IgD-negative memory B cell (primary cell): ENCODE measurements at regions not wholly inside any gene's neighbourhood (a gene's known extent, or its start where the extent isn't known, plus 50 kb on each side); places are given as distances from the start of the nearest gene placed in this dataset.

Source experiments
- H3K27ac Mint-ChIP-seq, 3 donors: one replicate each; pipeline ENCODE4 v1.8.0; 2020 to 2022; ENCODE audit warnings: mild to moderate bottlenecking in 3 of 3, mixed read lengths in 3 of 3, moderate library complexity in 1 of 3
- H3K27me3 Mint-ChIP-seq: one replicate; pipeline ENCODE4 v1.8.0; 2021; ENCODE audit warnings: mixed read lengths
- H3K36me3 Mint-ChIP-seq: one replicate; pipeline ENCODE4 v1.8.0; 2020; ENCODE audit warnings: mild to moderate bottlenecking, mixed read lengths
- H3K4me1 Mint-ChIP-seq, 3 donors: one replicate each; pipeline ENCODE4 v1.8.0; 2020 to 2022; ENCODE audit warnings: mixed read lengths in 3 of 3, mild to moderate bottlenecking in 1 of 3
- H3K4me3 Mint-ChIP-seq, 4 donors: one replicate each; pipeline ENCODE4 v1.8.0; 2020 to 2022; ENCODE audit warnings: mild to moderate bottlenecking in 4 of 4, mixed read lengths in 4 of 4, moderate library complexity in 3 of 4
- H3K9me3 Mint-ChIP-seq, 3 donors: one replicate each; pipeline ENCODE4 v1.8.0; 2020 to 2021; ENCODE audit warnings: mixed read lengths in 3 of 3, mild to moderate bottlenecking in 1 of 3

DNA sequence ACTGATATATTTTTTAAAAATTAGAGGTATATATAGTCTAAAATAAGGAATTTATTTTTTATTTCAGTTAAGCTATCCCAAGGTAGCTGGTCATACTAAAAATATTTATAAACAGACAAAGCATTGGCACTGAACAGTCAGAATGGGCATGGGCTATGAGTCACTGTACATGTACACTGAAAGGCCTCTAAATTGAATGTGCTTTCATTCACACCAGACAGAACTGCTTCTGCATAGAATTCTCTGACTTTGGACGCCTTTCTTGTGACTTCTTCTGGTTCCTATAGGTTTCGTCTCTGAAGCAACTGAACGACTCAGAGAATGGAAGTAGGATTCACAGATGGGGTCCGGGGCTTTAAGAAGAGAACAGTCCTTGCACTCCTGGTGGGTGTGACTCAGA is 394.8 kb upstream of the MEF2C start:
- Mint-ChIP-seq H3K36me3 (no peaks in the 10 kb centered on the region), H3K27me3 (no peaks in the 10 kb centered on the region), H3K9me3 (peaks cover 0 to 1% (median 0%) of the 10 kb centered on the region in 3 donors), H3K4me1 (peaks cover 4 to 22% (median 13%) of the 10 kb centered on the region in 3 donors), H3K4me3 (no peak overlapping the region), H3K27ac (no peak overlapping the region)

DNA sequence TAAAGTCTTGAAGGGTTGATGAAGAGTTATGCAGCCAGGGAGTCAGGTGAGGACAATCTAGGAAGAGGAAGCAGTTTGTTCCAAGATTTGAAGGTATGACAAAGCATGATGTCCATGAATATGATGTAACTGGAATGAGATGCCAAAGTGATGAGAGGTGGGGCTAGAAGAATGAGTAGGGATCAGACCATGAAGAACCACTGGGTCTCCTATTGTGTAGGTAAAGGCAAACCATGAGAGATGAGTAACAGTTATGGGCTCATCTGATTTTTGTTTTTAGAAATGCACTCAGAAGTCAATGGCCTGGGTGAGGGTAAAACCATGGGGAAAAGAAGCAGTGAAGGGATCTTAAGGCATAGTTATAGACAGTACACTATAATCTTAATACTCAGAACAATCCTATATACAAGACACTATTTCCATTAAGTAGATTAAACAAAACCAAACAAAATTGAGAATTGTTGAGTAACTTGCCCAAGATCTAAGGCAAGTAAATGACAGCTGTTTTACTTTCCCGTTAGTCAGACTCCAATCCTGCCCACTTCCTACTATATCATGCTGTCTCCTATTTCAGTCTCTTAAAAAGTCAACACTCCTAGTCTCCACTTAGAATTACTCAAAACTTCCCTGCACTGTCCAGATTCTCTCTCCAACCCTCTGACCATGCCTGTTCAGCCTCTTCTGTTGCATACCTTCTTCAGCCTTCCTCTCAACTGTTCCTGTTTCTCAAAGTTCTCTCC is 393.8 kb upstream of the MEF2C start:
- H3K27ac Mint-ChIP-seq = no peak overlapping the region
- peaks cover 12 to 31% (median 18%) of the 10 kb centered on the region in 3 donors for H3K4me1 Mint-ChIP-seq
- H3K36me3 Mint-ChIP-seq = no peaks in the 10 kb centered on the region
- no peaks in the 10 kb centered on the region for H3K27me3 Mint-ChIP-seq
- H3K9me3 Mint-ChIP-seq = peaks cover 0 to 1% (median 0%) of the 10 kb centered on the region in 3 donors
- no peak overlapping the region for H3K4me3 Mint-ChIP-seq

DNA sequence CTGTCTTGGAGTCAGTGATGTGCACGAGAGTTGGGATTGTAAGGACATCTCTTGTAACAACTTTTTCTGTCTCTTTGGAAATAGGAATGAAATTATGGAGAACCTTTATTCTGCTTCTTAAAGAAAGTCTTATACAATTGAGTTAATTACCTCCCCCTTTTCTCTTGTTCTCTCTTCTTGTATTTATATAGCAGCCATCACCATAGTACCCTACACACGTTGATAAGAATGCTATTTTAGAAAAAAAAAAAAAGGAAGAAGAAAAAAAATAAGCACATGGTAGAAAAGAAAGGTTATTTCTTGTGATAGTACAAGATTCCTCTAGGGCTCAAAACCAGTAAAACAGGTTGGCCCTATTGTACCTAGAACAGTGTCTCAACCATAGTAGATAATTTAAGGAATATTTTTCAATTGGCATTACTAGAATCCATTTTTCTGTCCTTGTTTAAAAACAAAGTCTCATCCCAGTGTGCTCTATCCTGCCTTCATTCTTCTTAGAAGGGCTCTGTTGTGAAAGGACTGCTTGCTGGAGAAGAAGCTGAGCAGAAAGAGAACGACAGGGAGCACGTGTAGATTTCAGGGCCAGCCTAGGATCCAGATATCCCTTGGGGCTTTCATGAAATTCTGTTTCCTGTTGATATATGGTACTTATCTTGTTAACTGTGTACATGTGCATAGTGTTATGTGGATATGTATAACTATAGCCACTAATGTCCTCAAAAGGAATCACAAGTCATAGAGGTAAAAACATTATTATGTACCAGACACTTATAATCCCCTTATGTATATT is 392.3 kb upstream of the MEF2C start:
- Mint-ChIP-seq H3K27me3 (no peaks in the 10 kb centered on the region), H3K4me3 (no peak overlapping the region), H3K9me3 (peaks cover 0 to 1% (median 0%) of the 10 kb centered on the region in 3 donors), H3K36me3 (no peaks in the 10 kb centered on the region), H3K4me1 (peaks cover 24 to 42% (median 31%) of the 10 kb centered on the region in 3 donors), H3K27ac (no peak overlapping the region)

DNA sequence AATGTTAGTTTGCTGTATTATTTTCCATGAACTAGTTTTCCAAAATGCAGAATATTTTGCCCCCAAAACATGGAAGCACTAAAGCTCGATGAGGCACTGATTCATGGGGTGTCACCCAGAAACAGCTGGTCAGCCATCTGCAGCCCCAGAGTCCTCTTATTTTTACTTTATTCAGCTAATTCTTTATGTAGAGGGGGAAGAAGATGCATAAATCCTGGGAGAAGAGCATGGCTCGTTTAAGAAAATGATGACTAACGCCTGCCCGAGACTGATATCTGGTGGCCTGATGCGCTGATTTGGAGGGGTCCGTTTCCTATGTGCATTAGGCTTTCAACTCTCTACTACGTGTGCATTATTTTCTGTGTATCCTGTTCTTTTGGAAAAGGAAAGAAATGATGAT is 390.3 kb upstream of the MEF2C start:
- no peaks in the 10 kb centered on the region for H3K36me3 Mint-ChIP-seq
- H3K4me3 Mint-ChIP-seq = peak overlapping the region in 1 of 4 donors; percentile 29
- no peaks in the 10 kb centered on the region for H3K9me3 Mint-ChIP-seq
- no peak overlapping the region for H3K27ac Mint-ChIP-seq
- no peaks in the 10 kb centered on the region for H3K27me3 Mint-ChIP-seq
- peaks cover 32 to 44% (median 35%) of the 10 kb centered on the region in 3 donors for H3K4me1 Mint-ChIP-seq

DNA sequence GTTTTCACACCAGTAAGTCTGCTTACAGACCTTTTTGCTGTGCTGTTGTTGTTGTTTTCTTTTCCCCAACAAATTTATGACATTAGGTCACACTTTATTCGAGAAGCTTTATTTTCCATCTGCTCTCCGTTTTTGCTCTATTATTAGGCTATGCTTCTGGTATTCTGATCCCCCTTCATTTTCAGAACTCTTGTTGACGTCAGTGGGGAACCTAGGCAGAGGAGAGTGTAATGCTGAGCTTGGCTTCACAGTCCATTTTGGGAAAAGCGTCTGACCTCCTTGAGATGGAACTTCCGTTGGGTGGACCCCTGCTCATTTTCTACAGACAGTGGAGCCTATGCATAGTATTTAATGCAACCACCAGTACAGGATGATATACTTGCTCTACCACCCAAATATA is 387.9 kb upstream of the MEF2C start:
- Mint-ChIP-seq H3K4me1 (peaks cover 46 to 48% (median 47%) of the 10 kb centered on the region in 3 donors), H3K27ac (peak overlapping the region in 2 of 3 donors; percentile 62 to 68), H3K4me3 (peak overlapping the region in 3 of 4 donors; percentile 30 to 76 (median 36))

DNA sequence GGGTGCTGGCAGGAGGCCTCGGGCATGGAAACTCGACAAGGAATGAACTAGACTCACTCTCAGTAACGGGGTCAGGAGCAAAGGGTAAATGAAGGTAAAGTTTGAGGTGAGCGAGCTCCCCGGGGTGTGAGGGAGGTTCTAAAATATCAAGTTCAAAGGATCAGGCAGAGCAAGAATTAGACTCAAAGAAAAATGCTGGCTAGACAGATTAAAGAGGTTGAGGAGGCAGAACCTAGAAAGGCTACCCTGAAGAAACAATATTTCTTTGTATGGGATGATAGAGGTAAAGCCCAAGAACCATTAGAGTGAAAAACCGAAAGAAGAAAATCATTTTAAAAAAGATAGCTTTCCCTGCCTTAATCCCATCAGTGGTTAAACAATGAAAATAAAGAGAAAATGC is 386.7 kb upstream of the MEF2C start:
- Mint-ChIP-seq H3K27ac (peak overlapping the region in 1 of 3 donors; percentile 80), H3K4me3 (peak overlapping the region in 1 of 4 donors; percentile 44), H3K36me3 (no peaks in the 10 kb centered on the region), H3K4me1 (peaks cover 42 to 48% (median 47%) of the 10 kb centered on the region in 3 donors), H3K9me3 (no peaks in the 10 kb centered on the region), H3K27me3 (no peaks in the 10 kb centered on the region)

More for the DNA sequence above, 387.9 kb upstream of the MEF2C start:
- Mint-ChIP-seq H3K9me3 (no peaks in the 10 kb centered on the region), H3K27me3 (no peaks in the 10 kb centered on the region), H3K36me3 (no peaks in the 10 kb centered on the region)

DNA sequence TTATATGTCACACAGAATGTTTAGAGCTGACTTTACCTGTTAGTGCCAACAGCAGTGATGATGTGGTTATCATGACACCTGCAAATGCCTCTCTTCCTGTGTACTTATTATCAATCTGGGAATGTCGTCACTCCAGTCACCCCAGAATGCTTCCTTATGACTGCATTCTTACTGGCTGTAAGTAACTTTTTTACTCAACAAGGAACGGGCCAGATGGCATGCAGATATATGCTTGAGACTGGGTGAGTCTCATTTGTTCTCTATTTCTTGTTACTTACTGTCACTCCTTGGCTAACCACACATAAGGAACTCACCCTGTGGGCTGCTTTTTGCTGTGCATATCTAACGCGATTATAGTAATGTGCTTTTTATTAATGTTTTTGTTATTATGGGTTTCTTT is 385.5 kb upstream of the MEF2C start:
- Mint-ChIP-seq H3K4me3 (peak overlapping the region in 2 of 4 donors; percentile 25 to 61), H3K9me3 (no peaks in the 10 kb centered on the region), H3K4me1 (peaks cover 41 to 48% (median 47%) of the 10 kb centered on the region in 3 donors), H3K27ac (peak overlapping the region in 2 of 3 donors; percentile 36 to 47), H3K36me3 (no peaks in the 10 kb centered on the region), H3K27me3 (no peaks in the 10 kb centered on the region)

DNA sequence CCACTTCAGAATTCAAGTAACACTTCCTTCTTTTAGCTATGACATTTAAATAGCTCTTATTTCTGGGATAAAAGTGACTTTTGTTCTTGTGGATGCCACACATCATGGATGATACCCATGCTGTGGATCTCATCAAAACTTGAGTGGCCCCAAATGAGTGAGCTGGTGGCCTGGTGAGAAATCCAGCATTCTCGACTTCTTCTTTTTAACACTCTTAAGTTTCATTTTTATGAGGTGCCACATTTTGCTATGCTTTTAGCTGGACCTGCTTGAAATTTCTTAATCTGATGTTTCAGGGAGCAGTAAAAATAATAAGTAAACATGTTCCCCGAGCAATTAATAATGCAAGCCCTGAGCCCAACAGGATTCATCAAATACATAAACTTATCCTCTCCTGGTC is 384.8 kb upstream of the MEF2C start:
- Mint-ChIP-seq H3K36me3 (no peaks in the 10 kb centered on the region), H3K4me3 (peak overlapping the region in 1 of 4 donors; percentile 61), H3K4me1 (peaks cover 41 to 48% (median 47%) of the 10 kb centered on the region in 3 donors), H3K9me3 (no peaks in the 10 kb centered on the region), H3K27me3 (no peaks in the 10 kb centered on the region), H3K27ac (peak overlapping the region in 2 of 3 donors; percentile 7 to 36)

DNA sequence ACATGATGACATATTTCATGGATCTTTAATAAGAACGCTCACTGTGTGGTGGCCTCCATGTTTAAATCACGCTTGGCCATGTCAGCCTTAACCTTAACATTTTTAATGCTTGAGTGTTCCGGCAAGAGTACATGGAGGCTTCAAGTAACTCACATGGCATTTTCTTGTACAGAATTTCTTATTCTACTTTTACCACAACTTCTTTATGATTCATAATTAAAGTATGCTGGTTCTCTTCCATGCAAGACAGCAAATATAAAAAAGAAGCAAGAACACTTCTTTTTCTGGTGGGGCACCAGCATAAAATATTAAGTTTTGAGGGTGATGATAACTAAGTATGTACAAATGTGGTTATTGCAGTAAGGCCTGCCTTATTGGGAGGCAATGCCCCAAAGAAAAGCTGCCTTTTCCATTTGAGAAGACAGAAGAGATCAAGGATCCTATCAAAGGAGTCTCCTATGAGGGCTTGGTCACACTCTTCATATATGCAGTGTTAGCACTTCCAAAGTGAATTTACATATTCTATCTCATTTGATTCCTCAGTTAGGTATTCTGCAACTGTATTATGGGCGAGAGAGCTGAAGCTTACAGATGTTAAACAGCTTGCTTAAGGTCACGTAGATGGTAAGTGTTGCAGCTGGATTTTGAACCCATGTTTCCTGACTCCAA is 382.7 kb upstream of the MEF2C start:
- Mint-ChIP-seq H3K27ac (no peak overlapping the region), H3K9me3 (no peaks in the 10 kb centered on the region), H3K4me1 (peaks cover 20 to 29% (median 28%) of the 10 kb centered on the region in 3 donors), H3K36me3 (no peaks in the 10 kb centered on the region), H3K4me3 (no peak overlapping the region), H3K27me3 (no peaks in the 10 kb centered on the region)

DNA sequence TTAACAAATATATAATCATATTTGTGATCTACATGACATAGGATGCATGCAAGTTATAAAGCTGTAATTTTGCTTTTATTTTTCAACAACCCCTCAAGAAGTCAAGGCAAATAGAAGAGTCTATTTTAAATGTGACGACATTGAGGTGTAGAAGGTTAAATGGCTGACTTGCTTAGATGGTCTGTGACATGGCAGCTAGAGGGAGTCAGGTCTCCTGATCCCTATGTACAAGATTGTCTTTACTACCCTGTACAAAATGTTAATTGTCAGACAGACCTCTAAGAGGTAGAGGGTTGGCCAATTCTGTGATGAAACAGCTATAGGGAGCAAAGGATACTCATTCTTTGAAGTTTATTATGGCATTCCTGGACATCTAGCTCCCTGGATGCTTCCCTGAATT is 380.9 kb upstream of the MEF2C start:
- Mint-ChIP-seq H3K27ac (no peak overlapping the region), H3K27me3 (no peaks in the 10 kb centered on the region), H3K4me3 (no peak overlapping the region), H3K9me3 (no peaks in the 10 kb centered on the region), H3K4me1 (peaks cover 20% of the 10 kb centered on the region in 3 donors), H3K36me3 (no peaks in the 10 kb centered on the region)

DNA sequence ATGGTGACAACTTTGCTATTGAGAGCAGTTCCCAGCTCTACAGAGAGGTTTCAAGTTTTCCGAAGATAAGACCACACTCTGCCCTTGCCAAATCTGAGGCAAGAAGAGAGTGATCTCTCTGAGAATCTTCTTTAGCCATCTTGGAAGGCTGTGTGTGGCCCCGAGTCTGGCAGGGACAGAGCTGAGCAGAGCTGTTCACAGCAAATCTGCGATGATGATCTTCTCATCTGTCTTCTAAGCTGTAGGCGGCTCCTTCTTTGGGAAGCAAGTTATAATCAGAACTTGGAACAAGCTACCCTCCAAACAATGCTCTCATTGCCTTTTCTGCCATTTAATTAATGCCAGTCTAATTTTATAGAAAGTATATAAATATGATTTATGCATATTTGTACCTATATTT is 379.0 kb upstream of the MEF2C start:
- H3K27ac Mint-ChIP-seq = no peak overlapping the region
- peaks cover 3 to 8% (median 4%) of the 10 kb centered on the region in 3 donors for H3K4me1 Mint-ChIP-seq
- H3K4me3 Mint-ChIP-seq = no peak overlapping the region
- H3K9me3 Mint-ChIP-seq = no peaks in the 10 kb centered on the region
- H3K27me3 Mint-ChIP-seq = no peaks in the 10 kb centered on the region
- H3K36me3 Mint-ChIP-seq = no peaks in the 10 kb centered on the region

DNA sequence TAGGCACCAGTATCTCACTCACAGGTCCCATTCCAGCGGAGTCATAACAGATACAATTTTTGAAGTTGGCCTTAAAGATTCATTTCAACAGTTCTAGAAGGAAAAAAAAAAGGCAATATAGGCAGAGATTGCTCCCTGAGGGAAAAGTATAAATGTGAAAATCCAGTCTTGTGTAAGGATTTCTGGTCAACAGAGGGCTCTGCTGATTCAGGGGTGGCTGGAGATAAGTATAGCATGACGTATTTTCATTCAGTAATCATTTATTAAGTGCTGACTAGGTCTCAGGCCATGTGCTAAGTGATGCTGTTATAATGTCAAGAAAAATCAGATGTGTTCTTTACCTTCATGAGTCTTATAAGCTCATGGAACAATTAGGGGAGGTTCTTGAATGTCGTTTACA is 377.3 kb upstream of the MEF2C start:
- no peak overlapping the region for H3K4me3 Mint-ChIP-seq
- no peaks in the 10 kb centered on the region for H3K36me3 Mint-ChIP-seq
- H3K27me3 Mint-ChIP-seq = no peaks in the 10 kb centered on the region
- no peak overlapping the region for H3K27ac Mint-ChIP-seq
- peaks cover 0 to 3% (median 2%) of the 10 kb centered on the region in 3 donors for H3K9me3 Mint-ChIP-seq
- peaks cover 0 to 8% (median 5%) of the 10 kb centered on the region in 3 donors for H3K4me1 Mint-ChIP-seq

DNA sequence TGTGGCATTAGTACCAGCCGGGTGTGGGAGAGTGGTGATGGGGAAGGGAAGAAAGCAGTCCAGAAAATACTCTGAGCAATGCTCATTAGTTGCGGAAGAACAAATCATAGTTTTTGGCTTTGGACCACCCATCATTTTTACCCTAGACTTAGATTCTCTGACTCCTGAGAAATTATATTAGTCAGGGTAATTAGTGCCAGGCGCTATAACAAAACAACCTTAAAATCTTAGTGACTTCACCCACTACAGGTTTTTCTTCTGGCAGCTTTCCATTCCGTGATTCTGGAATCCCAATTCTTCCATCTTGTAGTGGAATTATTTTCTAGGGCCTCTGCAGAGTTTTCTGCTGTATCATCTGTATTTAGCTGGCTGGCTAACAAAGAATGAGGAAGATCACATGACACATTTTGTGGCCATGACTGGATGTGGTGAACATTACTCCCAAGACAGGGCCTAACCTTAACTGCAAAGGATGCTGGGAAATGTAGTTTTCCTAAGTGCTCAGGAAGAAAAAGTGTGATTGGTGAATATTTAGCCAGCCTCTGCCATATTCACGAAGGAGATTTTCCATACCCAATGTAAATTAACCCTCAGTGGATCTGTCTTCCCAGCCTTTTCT is 373.0 kb upstream of the MEF2C start:
- H3K9me3 Mint-ChIP-seq = peaks cover 0 to 3% (median 2%) of the 10 kb centered on the region in 3 donors
- H3K4me3 Mint-ChIP-seq = no peak overlapping the region
- peaks cover 0 to 7% (median 5%) of the 10 kb centered on the region in 3 donors for H3K4me1 Mint-ChIP-seq
- no peaks in the 10 kb centered on the region for H3K36me3 Mint-ChIP-seq
- no peak overlapping the region for H3K27ac Mint-ChIP-seq
- H3K27me3 Mint-ChIP-seq = no peaks in the 10 kb centered on the region

DNA sequence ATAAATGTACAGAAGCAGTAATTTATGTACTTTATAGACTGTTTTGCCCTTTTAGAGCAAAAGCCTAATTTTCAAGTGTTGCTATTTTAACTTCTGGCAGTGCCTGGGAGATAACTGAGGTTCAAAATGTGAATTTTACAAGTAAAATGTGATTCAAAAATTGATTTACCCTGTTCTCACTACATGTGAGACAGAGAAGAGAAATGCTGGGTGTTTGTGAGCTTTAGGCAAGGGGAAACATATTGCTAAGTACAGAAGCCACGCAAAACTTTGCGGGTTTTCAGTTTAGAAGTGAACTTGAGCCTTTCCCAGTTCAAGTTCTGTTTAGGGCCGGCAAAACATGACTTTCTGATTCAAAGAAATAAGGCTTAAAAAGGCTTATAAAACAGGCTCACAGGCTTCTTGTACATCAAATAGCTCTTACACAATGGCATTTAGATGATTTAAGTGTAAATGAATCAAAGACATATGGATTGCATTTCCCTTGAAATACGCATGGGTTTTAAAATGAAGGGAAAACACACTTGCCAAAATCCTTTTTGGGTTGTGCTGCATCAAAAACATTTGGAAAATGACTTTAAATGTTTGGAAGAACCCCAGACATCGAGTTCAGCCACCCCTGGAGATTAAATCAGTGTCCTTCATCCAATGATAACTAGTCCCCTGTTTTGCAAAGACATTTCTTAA is 370.8 kb upstream of the MEF2C start:
- Mint-ChIP-seq H3K9me3 (peaks cover 0 to 3% (median 2%) of the 10 kb centered on the region in 3 donors), H3K27ac (no peak overlapping the region), H3K4me3 (no peak overlapping the region), H3K4me1 (peaks cover 0 to 4% (median 2%) of the 10 kb centered on the region in 3 donors), H3K36me3 (no peaks in the 10 kb centered on the region), H3K27me3 (no peaks in the 10 kb centered on the region)
